GM10266 (cell line): ENCODE measurements at regions not wholly inside any gene's neighbourhood (a gene's known extent, or its start where the extent isn't known, plus 50 kb on each side); places are given as distances from the start of the nearest gene placed in this dataset.

Experiments
- DNase-seq: peaks from one replicate; pipeline ENCODE4 v3.0.0; 2012; ENCODE audit errors: extremely low spot score
- CTCF ChIP-seq: IDR thresholded peaks from 2 replicates; pipeline ENCODE4 v1.5.1; 2012; ENCODE audit warnings: mild to moderate bottlenecking, low read depth; ENCODE audit not compliant: control insufficient read depth, insufficient read depth; ENCODE audit errors: missing control alignments

DNA sequence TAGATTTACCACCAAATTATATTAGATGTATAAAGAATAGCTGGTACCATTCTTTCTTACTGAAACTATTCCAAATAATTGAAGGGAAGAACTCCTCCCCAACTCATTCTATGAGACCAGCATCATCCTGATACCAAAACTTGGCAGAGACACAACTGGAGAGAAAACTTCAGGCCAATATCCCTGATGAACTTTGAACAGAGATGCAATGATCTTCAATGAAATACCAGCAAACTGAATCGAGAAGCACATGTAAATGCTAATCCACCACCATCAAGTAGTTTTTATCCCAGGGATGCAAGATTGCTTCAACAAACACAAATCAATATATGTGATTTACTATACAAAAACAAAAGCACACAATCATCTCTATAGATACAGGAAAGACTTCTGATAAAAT, 329.8 kb downstream of the RDH14 start:
- no peak for TF ChIP-seq CTCF
- DNase-seq: no peak

DNA sequence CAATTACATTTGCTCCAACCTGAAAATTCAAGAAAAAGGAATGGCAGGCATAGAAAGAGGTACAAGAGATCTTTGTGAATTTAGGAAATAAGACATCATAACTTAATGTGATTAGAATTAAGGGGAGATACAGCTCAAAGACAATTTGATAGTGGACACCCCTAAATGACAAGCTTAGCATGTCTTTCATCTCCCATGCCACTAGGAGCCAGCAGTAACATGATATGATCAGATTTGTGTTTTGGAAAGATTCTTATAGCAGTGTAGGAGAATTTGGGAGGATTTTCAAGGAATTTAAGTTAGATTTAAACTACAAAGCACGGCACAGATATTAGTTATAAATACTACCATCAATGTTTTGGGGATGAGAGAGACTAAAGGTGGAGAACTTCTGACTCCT, 340.8 kb downstream of the RDH14 start:
- no peak for TF ChIP-seq CTCF
- no peak for DNase-seq

GRCh38 chr2:18218160-18218933, 339.9 kb downstream of the KCNS3 start:
- TF ChIP-seq CTCF: no peak
- no peak for DNase-seq

GRCh38 chr2:18214936-18215335, 336.5 kb downstream of the KCNS3 start:
- TF ChIP-seq CTCF: no peak
- DNase-seq: no peak

DNA sequence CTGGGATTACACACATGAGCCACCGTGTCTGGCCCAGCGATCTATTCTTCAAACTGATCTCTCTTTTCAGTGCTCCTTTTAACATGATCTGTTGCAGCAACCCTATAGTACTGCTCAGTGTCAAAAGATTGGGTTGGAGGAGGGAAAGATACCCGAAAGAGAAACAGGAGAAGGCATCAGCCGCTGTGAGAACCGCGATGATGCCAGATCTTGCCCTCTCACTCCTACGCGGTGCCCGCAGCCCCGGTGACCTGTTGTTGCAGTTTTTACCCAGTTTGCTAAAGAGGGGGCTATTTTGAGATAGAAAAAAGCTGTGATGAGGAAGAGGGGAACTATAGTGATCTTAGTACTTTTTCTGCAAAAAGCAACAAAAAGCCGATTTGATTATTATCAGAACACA, 335.5 kb downstream of the KCNS3 start:
- DNase-seq: no peak
- no peak for TF ChIP-seq CTCF

GRCh38 chr2:18209934-18210639, 331.6 kb downstream of the KCNS3 start:
- no peak for DNase-seq
- no peak for TF ChIP-seq CTCF

- no peak for DNase-seq
- no peak for TF ChIP-seq CTCF
Observed at GRCh38 chr2:18208956-18209355, 330.5 kb downstream of the KCNS3 start.
